ENCODE measurements at regions not wholly inside any gene's neighbourhood (a gene's known extent, or its start where the extent isn't known, plus 50 kb on each side); places are given as distances from the start of the nearest gene placed in this dataset.

- no peak for TF ChIP-seq CTCF (IDR thresholded peaks at IDR 0.05)
- no peak for TF ChIP-seq BHLHE40 (IDR thresholded peaks at IDR 0.05; ENCODE audit: low read depth, low read length)
- TF ChIP-seq E2F6 (IDR thresholded peaks at IDR 0.05; ENCODE audit: borderline replicate concordance, low read depth) = no peak
- no peak for TF ChIP-seq POLR2A (IDR thresholded peaks at IDR 0.05; ENCODE audit: low read length)
- no peak for TF ChIP-seq KDM1A (IDR thresholded peaks at IDR 0.05; ENCODE audit: low read depth)
- TF ChIP-seq JUNB (IDR thresholded peaks at IDR 0.05) = no peak
- no peak for TF ChIP-seq CEBPB (IDR thresholded peaks at IDR 0.05)
These were observed 61.0 kb upstream of the RARB start for GRCh38 chr3:25367025-25367424.
